Thyroid gland (tissue), 4 donors: ENCODE measurements at regions not wholly inside any gene's neighbourhood (a gene's known extent, or its start where the extent isn't known, plus 50 kb on each side); places are given as distances from the start of the nearest gene placed in this dataset.

Source experiments
- DNase-seq, 2 donors: peaks; one replicate each; pipeline ENCODE4 v3.0.0-alpha.2; 2019
- H3K27ac ChIP-seq, 3 donors: fragments of 200-600 bp; sonication (generic); 1 replicate in 2 of 3; 2 replicates in 1 of 3; pipeline ENCODE4 v1.5.1; 2016 to 2019; ENCODE audit warnings: mild to moderate bottlenecking in 1 of 3, moderate library complexity in 1 of 3
- H3K27me3 ChIP-seq: fragments of 200-600 bp; sonication (generic); one replicate; pipeline ENCODE4 v1.5.1; 2019
- H3K36me3 ChIP-seq, 2 donors: fragments of 200-600 bp; sonication (generic); one replicate each; pipeline ENCODE4 v1.5.1; 2016 to 2019
- H3K4me1 ChIP-seq, 2 donors: fragments of 200-600 bp; sonication (generic); one replicate each; pipeline ENCODE4 v1.5.1; 2017 to 2019
- H3K4me3 ChIP-seq, 3 donors: fragments of 200-600 bp; sonication (generic); replicated peaks in 1 of 3; 1 replicate in 2 of 3; 2 replicates in 1 of 3; pipeline ENCODE4 v1.5.1; 2016; ENCODE audit warnings: mild to moderate bottlenecking in 1 of 3
- H3K9me3 ChIP-seq: fragments of 200-600 bp; sonication (generic); one replicate; pipeline ENCODE4 v1.5.1; 2017
- CTCF ChIP-seq, 6 experiments: fragments of 200-600 bp in 3 of 6; fragments of 450-650 bp in 3 of 6; sonication (generic) in 3 of 6; IDR thresholded peaks; one replicate each; pipeline ENCODE4 v1.5.1; 2016 to 2019; ENCODE audit warnings: antibody characterized with exemption in 6 of 6, mild to moderate bottlenecking in 2 of 6, inconsistent platforms in 1 of 6, moderate library complexity in 1 of 6
- POLR2A ChIP-seq, 2 donors: fragments of 450-650 bp; IDR thresholded peaks; one replicate each; pipeline ENCODE4 v1.6.1; 2017; ENCODE audit warnings: antibody characterized with exemption in 2 of 2, mild to moderate bottlenecking in 2 of 2, moderate library complexity in 1 of 2
- WGBS, 2 donors: methylation state at CpG; one replicate each; pipeline ENCODE4 v1.1.5; 2017; 5-methylcytosine and 5-hydroxymethylcytosine counted together
- intact Hi-C: fragments of 100-400 bp; cut with DNase I; formaldehyde crosslinking; loops from one replicate; pipeline ENCODE4 v1.15.1; 2023

GRCh38 chr3:144358191-144358590 lies 386.6 kb downstream of the DIPK2A start:
- no peaks in the 10 kb centered on the region for H3K9me3 ChIP-seq
- no peaks in the 10 kb centered on the region for H3K36me3 ChIP-seq
- H3K4me1 ChIP-seq = no peaks in the 10 kb centered on the region
- H3K27me3 ChIP-seq = no peaks in the 10 kb centered on the region
- H3K27ac ChIP-seq = no peak overlapping the region
- no peak for TF ChIP-seq CTCF (IDR thresholded peaks at IDR 0.05)
- TF ChIP-seq POLR2A (IDR thresholded peaks at IDR 0.05) = no peak
- intact Hi-C loops = no loop called here
- 13 to 21% methylated on average over 2 of the region's 2 CpGs for WGBS, 2 donors
- peak; percentile 55 to 64 for DNase-seq
- H3K4me3 ChIP-seq = no peak overlapping the region

- intact Hi-C loops = no loop called here
- no peaks in the 10 kb centered on the region for H3K4me1 ChIP-seq
- DNase-seq = no peak
- no peaks in the 10 kb centered on the region for H3K36me3 ChIP-seq
- H3K4me3 ChIP-seq = no peak overlapping the region
- no peak overlapping the region for H3K27ac ChIP-seq
- H3K9me3 ChIP-seq = no peaks in the 10 kb centered on the region
- TF ChIP-seq CTCF (IDR thresholded peaks at IDR 0.05) = no peak
- TF ChIP-seq POLR2A (IDR thresholded peaks at IDR 0.05) = no peak
- WGBS, 2 donors = 89 to 94% methylated on average over 1 of the region's 1 CpG
- H3K27me3 ChIP-seq = no peaks in the 10 kb centered on the region
Observed at GRCh38 chr3:144361002-144361401, 389.4 kb downstream of the DIPK2A start.

GRCh38 chr3:144362126-144362525 lies 390.5 kb downstream of the DIPK2A start:
- no peak overlapping the region for H3K4me3 ChIP-seq
- intact Hi-C loops = no loop called here
- TF ChIP-seq CTCF (IDR thresholded peaks at IDR 0.05) = no peak
- no peak for TF ChIP-seq POLR2A (IDR thresholded peaks at IDR 0.05)
- no peaks in the 10 kb centered on the region for H3K9me3 ChIP-seq
- H3K27me3 ChIP-seq = no peaks in the 10 kb centered on the region
- H3K36me3 ChIP-seq = no peaks in the 10 kb centered on the region
- H3K4me1 ChIP-seq = no peaks in the 10 kb centered on the region
- DNase-seq = no peak
- H3K27ac ChIP-seq = no peak overlapping the region
- WGBS, 2 donors = 84 to 95% methylated on average over 3 of the region's 3 CpGs

GRCh38 chr3:144363856-144364255 lies 392.2 kb downstream of the DIPK2A start:
- Histone ChIP-seq H3K9me3 (no peaks in the 10 kb centered on the region), H3K4me3 (no peak overlapping the region), H3K4me1 (no peaks in the 10 kb centered on the region), H3K36me3 (no peaks in the 10 kb centered on the region), H3K27me3 (no peaks in the 10 kb centered on the region), H3K27ac (no peak overlapping the region)
- intact Hi-C loops = no loop called here
- no peak for DNase-seq
- 94 to 96% methylated on average over 5 of the region's 5 CpGs for WGBS, 2 donors
- no peak for TF ChIP-seq POLR2A (IDR thresholded peaks at IDR 0.05)
- no peak for TF ChIP-seq CTCF (IDR thresholded peaks at IDR 0.05)

- Histone ChIP-seq H3K36me3 (no peaks in the 10 kb centered on the region), H3K27ac (no peak overlapping the region), H3K9me3 (no peaks in the 10 kb centered on the region), H3K4me3 (no peak overlapping the region), H3K27me3 (no peaks in the 10 kb centered on the region), H3K4me1 (no peaks in the 10 kb centered on the region)
- TF ChIP-seq CTCF (IDR thresholded peaks at IDR 0.05) (no peak), POLR2A (IDR thresholded peaks at IDR 0.05) (no peak)
- WGBS, 2 donors = 83 to 86% methylated on average over 2 of the region's 2 CpGs
- intact Hi-C loops = no loop called here
- DNase-seq = no peak
Observed at GRCh38 chr3:144364737-144365136, 393.1 kb downstream of the DIPK2A start.
